Body of pancreas (tissue), 4 donors: ENCODE measurements at regions not wholly inside any gene's neighbourhood (a gene's known extent, or its start where the extent isn't known, plus 50 kb on each side); places are given as distances from the start of the nearest gene placed in this dataset.

ENCODE experiments used
- POLR2A ChIP-seq, 3 donors: fragments of 450-650 bp; IDR thresholded peaks; one replicate each; pipeline ENCODE4 v1.6.1; 2016; ENCODE audit warnings: antibody characterized with exemption in 3 of 3, mild to moderate bottlenecking in 2 of 3
- TF ChIP-seq, protein P1 (sequence below), 7 experiments: fragments of 450-650 bp in 4 of 7; fragments of 200-600 bp in 3 of 7; sonication (generic) in 3 of 7; IDR thresholded peaks; one replicate each; pipeline ENCODE4 v1.5.1; 2016 to 2019; ENCODE audit warnings: antibody characterized with exemption in 7 of 7

DNA sequence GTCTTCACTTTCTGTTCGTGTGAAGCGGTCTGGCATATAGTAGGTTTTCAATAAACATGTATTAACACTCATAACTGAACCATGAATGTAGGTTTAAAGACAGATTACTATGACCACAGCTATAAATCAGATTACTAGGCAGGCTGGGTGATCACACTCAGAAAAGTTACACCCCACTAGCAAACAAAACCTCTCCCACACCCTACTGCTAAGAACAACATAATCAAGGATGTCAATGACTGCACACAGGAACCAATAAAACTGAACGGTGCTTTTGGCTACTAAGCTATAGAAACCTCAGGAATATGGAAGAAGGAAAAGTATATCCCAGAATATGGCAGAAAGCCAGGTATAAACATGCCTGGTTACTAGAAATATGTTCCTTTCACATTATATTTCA is 676.9 kb downstream of the SMARCA1 start:
- TF ChIP-seq, protein P1, sequence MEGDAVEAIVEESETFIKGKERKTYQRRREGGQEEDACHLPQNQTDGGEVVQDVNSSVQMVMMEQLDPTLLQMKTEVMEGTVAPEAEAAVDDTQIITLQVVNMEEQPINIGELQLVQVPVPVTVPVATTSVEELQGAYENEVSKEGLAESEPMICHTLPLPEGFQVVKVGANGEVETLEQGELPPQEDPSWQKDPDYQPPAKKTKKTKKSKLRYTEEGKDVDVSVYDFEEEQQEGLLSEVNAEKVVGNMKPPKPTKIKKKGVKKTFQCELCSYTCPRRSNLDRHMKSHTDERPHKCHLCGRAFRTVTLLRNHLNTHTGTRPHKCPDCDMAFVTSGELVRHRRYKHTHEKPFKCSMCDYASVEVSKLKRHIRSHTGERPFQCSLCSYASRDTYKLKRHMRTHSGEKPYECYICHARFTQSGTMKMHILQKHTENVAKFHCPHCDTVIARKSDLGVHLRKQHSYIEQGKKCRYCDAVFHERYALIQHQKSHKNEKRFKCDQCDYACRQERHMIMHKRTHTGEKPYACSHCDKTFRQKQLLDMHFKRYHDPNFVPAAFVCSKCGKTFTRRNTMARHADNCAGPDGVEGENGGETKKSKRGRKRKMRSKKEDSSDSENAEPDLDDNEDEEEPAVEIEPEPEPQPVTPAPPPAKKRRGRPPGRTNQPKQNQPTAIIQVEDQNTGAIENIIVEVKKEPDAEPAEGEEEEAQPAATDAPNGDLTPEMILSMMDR (IDR thresholded peaks at IDR 0.05) = no peak
- TF ChIP-seq POLR2A (IDR thresholded peaks at IDR 0.05) = no peak
